ENCODE measurements at regions not wholly inside any gene's neighbourhood (a gene's known extent, or its start where the extent isn't known, plus 50 kb on each side); places are given as distances from the start of the nearest gene placed in this dataset.
A peak's percentile ranks its signal among the peaks of the same experiment; 100 is the strongest.

- H3K9ac ChIP-seq (ENCODE audit: insufficient read depth, low read length): no peak overlapping the region
Measured at GRCh38 chr2:23286758-23287704, 97.9 kb upstream of the KLHL29 start.

GRCh38 chr2:23289671-23290070, 95.3 kb upstream of the KLHL29 start:
- H4K20me1 ChIP-seq (ENCODE audit: control insufficient read depth, extremely low read depth, insufficient read depth, low read length): no peaks in the 10 kb centered on the region
- no peak overlapping the region for H3K27ac ChIP-seq (ENCODE audit: insufficient read depth, low read length)
- no peak overlapping the region for H3K9ac ChIP-seq (ENCODE audit: insufficient read depth, low read length)
- H3K9me3 ChIP-seq (ENCODE audit: control insufficient read depth, insufficient read depth, low read depth, low read length): no peaks in the 10 kb centered on the region
- H3K4me3 ChIP-seq (replicated peaks in 1 of 4; ENCODE audit: control extremely low read depth in 1 of 4, insufficient read depth in 1 of 4, low read depth in 3 of 4, low read length in 4 of 4): no peak overlapping the region
- no peaks in the 10 kb centered on the region for H3K36me3 ChIP-seq (ENCODE audit: control insufficient read depth, insufficient read depth, low read length)
- H2AFZ ChIP-seq (ENCODE audit: low read length): no peak overlapping the region
- TF ChIP-seq CTCF (conservative IDR thresholded peaks at IDR 0.05 in 1 of 2, IDR thresholded peaks at IDR 0.05 in 1 of 2; ENCODE audit: low read depth in 1 of 2, low read length in 2 of 2): no peak
- TF ChIP-seq EZH2 (IDR thresholded peaks at IDR 0.05; ENCODE audit: low read length, missing control alignments): no peak
- H3K4me1 ChIP-seq (ENCODE audit: control insufficient read depth, extremely low read depth, insufficient read depth, low read length): peaks cover 8% of the 10 kb centered on the region
- no peak overlapping the region for H3K4me2 ChIP-seq (ENCODE audit: extremely low read depth, insufficient read depth, low read length)
- H3K79me2 ChIP-seq (ENCODE audit: control insufficient read depth, insufficient read depth, low read length): no peaks in the 10 kb centered on the region
- H3K27me3 ChIP-seq (ENCODE audit: control insufficient read depth, insufficient read depth, low read length): no peaks in the 10 kb centered on the region
- no peak for DNase-seq (ENCODE audit: low read depth in 2 of 2)

More at GRCh38 chr2:23286758-23287704, 97.9 kb upstream of the KLHL29 start:
- peak overlapping the region; percentile 7 for H3K4me2 ChIP-seq (ENCODE audit: extremely low read depth, insufficient read depth, low read length)
- TF ChIP-seq CTCF (conservative IDR thresholded peaks at IDR 0.05 in 1 of 2, IDR thresholded peaks at IDR 0.05 in 1 of 2; ENCODE audit: low read depth in 1 of 2, low read length in 2 of 2): no peak
- no peak for TF ChIP-seq EZH2 (IDR thresholded peaks at IDR 0.05; ENCODE audit: low read length, missing control alignments)
- no peaks in the 10 kb centered on the region for H3K9me3 ChIP-seq (ENCODE audit: control insufficient read depth, insufficient read depth, low read depth, low read length)
- H3K4me3 ChIP-seq (replicated peaks in 1 of 4; ENCODE audit: control extremely low read depth in 1 of 4, insufficient read depth in 1 of 4, low read depth in 3 of 4, low read length in 4 of 4): no peak overlapping the region
- no peaks in the 10 kb centered on the region for H4K20me1 ChIP-seq (ENCODE audit: control insufficient read depth, extremely low read depth, insufficient read depth, low read length)
- H3K27ac ChIP-seq (ENCODE audit: insufficient read depth, low read length): peak overlapping the region; percentile 63
- H3K79me2 ChIP-seq (ENCODE audit: control insufficient read depth, insufficient read depth, low read length): no peaks in the 10 kb centered on the region
- peaks cover 8% of the 10 kb centered on the region for H3K4me1 ChIP-seq (ENCODE audit: control insufficient read depth, extremely low read depth, insufficient read depth, low read length)
- DNase-seq (ENCODE audit: low read depth in 2 of 2): peak; percentile 59 to 69
- no peaks in the 10 kb centered on the region for H3K27me3 ChIP-seq (ENCODE audit: control insufficient read depth, insufficient read depth, low read length)
- H3K36me3 ChIP-seq (ENCODE audit: control insufficient read depth, insufficient read depth, low read length): no peaks in the 10 kb centered on the region
- no peak overlapping the region for H2AFZ ChIP-seq (ENCODE audit: low read length)

- no peak overlapping the region for H2AFZ ChIP-seq (ENCODE audit: low read length)
- H3K27ac ChIP-seq (ENCODE audit: insufficient read depth, low read length): no peak overlapping the region
- H3K4me1 ChIP-seq (ENCODE audit: control insufficient read depth, extremely low read depth, insufficient read depth, low read length): peaks cover 6% of the 10 kb centered on the region
- TF ChIP-seq EZH2 (IDR thresholded peaks at IDR 0.05; ENCODE audit: low read length, missing control alignments) (no peak), CTCF (conservative IDR thresholded peaks at IDR 0.05 in 1 of 2, IDR thresholded peaks at IDR 0.05 in 1 of 2; ENCODE audit: low read depth in 1 of 2, low read length in 2 of 2) (no peak)
- H3K27me3 ChIP-seq (ENCODE audit: control insufficient read depth, insufficient read depth, low read length): no peaks in the 10 kb centered on the region
- H3K79me2 ChIP-seq (ENCODE audit: control insufficient read depth, insufficient read depth, low read length): no peaks in the 10 kb centered on the region
- no peak overlapping the region for H3K4me2 ChIP-seq (ENCODE audit: extremely low read depth, insufficient read depth, low read length)
- H3K9ac ChIP-seq (ENCODE audit: insufficient read depth, low read length): no peak overlapping the region
- no peak overlapping the region for H3K4me3 ChIP-seq (replicated peaks in 1 of 4; ENCODE audit: control extremely low read depth in 1 of 4, insufficient read depth in 1 of 4, low read depth in 3 of 4, low read length in 4 of 4)
- no peaks in the 10 kb centered on the region for H4K20me1 ChIP-seq (ENCODE audit: control insufficient read depth, extremely low read depth, insufficient read depth, low read length)
- H3K36me3 ChIP-seq (ENCODE audit: control insufficient read depth, insufficient read depth, low read length): no peaks in the 10 kb centered on the region
- H3K9me3 ChIP-seq (ENCODE audit: control insufficient read depth, insufficient read depth, low read depth, low read length): no peaks in the 10 kb centered on the region
- DNase-seq (ENCODE audit: low read depth in 2 of 2): no peak
Measured at GRCh38 chr2:23291239-23291638, 93.7 kb upstream of the KLHL29 start.
